ENCODE measurements at regions not wholly inside any gene's neighbourhood (a gene's known extent, or its start where the extent isn't known, plus 50 kb on each side); places are given as distances from the start of the nearest gene placed in this dataset.

GRCh38 chr12:111069886-111070285 lies 149.5 kb upstream of the MYL2 start:
- Histone ChIP-seq H3K4me1 (no peaks in the 10 kb centered on the region), H3K9me3 (no peaks in the 10 kb centered on the region), H3K27me3 (peaks cover 25% of the 10 kb centered on the region), H3K27ac (no peak overlapping the region), H3K36me3 (no peaks in the 10 kb centered on the region), H3K4me3 (no peak overlapping the region)
- WGBS: 92% methylated on average over 3 of the region's 4 CpGs
- TF ChIP-seq POLR2A (IDR thresholded peaks at IDR 0.05) (no peak), POLR2AphosphoS5 (IDR thresholded peaks at IDR 0.05) (no peak), CTCF (IDR thresholded peaks at IDR 0.05) (no peak), EP300 (IDR thresholded peaks at IDR 0.05) (no peak)
- DNase-seq (ENCODE audit: low spot score in 2 of 2): no peak

GRCh38 chr12:111068290-111068689 lies 147.9 kb upstream of the MYL2 start:
- no peaks in the 10 kb centered on the region for H3K9me3 ChIP-seq
- H3K27ac ChIP-seq: no peak overlapping the region
- TF ChIP-seq POLR2A (IDR thresholded peaks at IDR 0.05) (no peak), EP300 (IDR thresholded peaks at IDR 0.05) (no peak), CTCF (IDR thresholded peaks at IDR 0.05) (no peak), POLR2AphosphoS5 (IDR thresholded peaks at IDR 0.05) (no peak)
- H3K27me3 ChIP-seq: peaks cover 12% of the 10 kb centered on the region
- no peaks in the 10 kb centered on the region for H3K4me1 ChIP-seq
- no peak for DNase-seq (ENCODE audit: low spot score in 2 of 2)
- H3K4me3 ChIP-seq: no peak overlapping the region
- 48% methylated on average over 15 of the region's 15 CpGs for WGBS
- no peaks in the 10 kb centered on the region for H3K36me3 ChIP-seq

- Histone ChIP-seq H3K4me1 (no peaks in the 10 kb centered on the region), H3K27me3 (peaks cover 11% of the 10 kb centered on the region), H3K36me3 (no peaks in the 10 kb centered on the region), H3K4me3 (no peak overlapping the region), H3K9me3 (no peaks in the 10 kb centered on the region), H3K27ac (no peak overlapping the region)
- WGBS: 71% methylated on average over 5 of the region's 5 CpGs
- no peak for TF ChIP-seq POLR2AphosphoS5 (IDR thresholded peaks at IDR 0.05)
- no peak for TF ChIP-seq CTCF (IDR thresholded peaks at IDR 0.05)
- TF ChIP-seq EP300 (IDR thresholded peaks at IDR 0.05): no peak
- TF ChIP-seq POLR2A (IDR thresholded peaks at IDR 0.05): no peak
- no peak for DNase-seq (ENCODE audit: low spot score in 2 of 2)
These were observed 147.1 kb upstream of the MYL2 start for GRCh38 chr12:111067498-111067897.

GRCh38 chr12:111066744-111067437 lies 146.5 kb upstream of the MYL2 start:
- no peaks in the 10 kb centered on the region for H3K4me1 ChIP-seq
- peaks cover 8% of the 10 kb centered on the region for H3K27me3 ChIP-seq
- 66% methylated on average over 5 of the region's 5 CpGs for WGBS
- no peak for TF ChIP-seq POLR2AphosphoS5 (IDR thresholded peaks at IDR 0.05)
- TF ChIP-seq EP300 (IDR thresholded peaks at IDR 0.05): no peak
- TF ChIP-seq POLR2A (IDR thresholded peaks at IDR 0.05): no peak
- TF ChIP-seq CTCF (IDR thresholded peaks at IDR 0.05): no peak
- DNase-seq (ENCODE audit: low spot score in 2 of 2): no peak
- no peak overlapping the region for H3K27ac ChIP-seq
- H3K4me3 ChIP-seq: no peak overlapping the region
- no peaks in the 10 kb centered on the region for H3K9me3 ChIP-seq
- H3K36me3 ChIP-seq: no peaks in the 10 kb centered on the region

GRCh38 chr12:111064982-111065381 lies 144.6 kb upstream of the MYL2 start:
- Histone ChIP-seq H3K27ac (no peak overlapping the region), H3K4me1 (no peaks in the 10 kb centered on the region), H3K27me3 (peaks cover 6% of the 10 kb centered on the region), H3K9me3 (no peaks in the 10 kb centered on the region), H3K36me3 (no peaks in the 10 kb centered on the region), H3K4me3 (no peak overlapping the region)
- 100% methylated on average over 2 of the region's 2 CpGs for WGBS
- TF ChIP-seq EP300 (IDR thresholded peaks at IDR 0.05) (no peak), POLR2AphosphoS5 (IDR thresholded peaks at IDR 0.05) (no peak), POLR2A (IDR thresholded peaks at IDR 0.05) (no peak), CTCF (IDR thresholded peaks at IDR 0.05) (no peak)
- no peak for DNase-seq (ENCODE audit: low spot score in 2 of 2)
